HepG2 (cell line): ENCODE measurements at regions not wholly inside any gene's neighbourhood (a gene's known extent, or its start where the extent isn't known, plus 50 kb on each side); places are given as distances from the start of the nearest gene placed in this dataset.

ENCODE experiments used
- ATAC-seq: fragments of 200-7000 bp; cut with Tn5 transposase; 3 replicates; pipeline ENCODE4 v1.9.1; 2020; ENCODE audit warnings: mild to moderate bottlenecking, moderate library complexity
- BruUV-seq: library from RNA; stranded (reverse); fragments of 400-500 nt; replicated peaks from 2 replicates; lab custom pipeline; 2021; lab: Mats Ljungman, UMichigan
- CTCF ChIA-PET: fragments of 300-600 bp; formaldehyde crosslinking; extraction: SDS; loops from one replicate; lab custom pipeline; 2021; ENCODE audit warnings: low total read pairs, inconsistent platforms, low intra/inter-chr PET ratio; lab: Yijun Ruan, JAX
- POLR2A ChIA-PET: fragments of 350-600 bp; sonication (Branson Sonifier 250); formaldehyde crosslinking; loops from one replicate; lab custom pipeline; 2020; ENCODE audit warnings: antibody characterized with exemption, inconsistent platforms; lab: Yijun Ruan, JAX
- DNase-seq: peaks from one replicate; pipeline ENCODE4 v3.0.0-alpha.2; 2015; ENCODE audit warnings: low spot score
- FAIRE-seq: peaks from 3 replicates; lab custom pipeline; 2011; peaks lifted over from hg19 to GRCh38; lab: Jason Lieb, UNC
- H2AFZ ChIP-seq: one replicate; pipeline ENCODE4 v1.6.1; 2011; ENCODE audit warnings: low read length, inconsistent platforms
- H3K27ac ChIP-seq: fragments of 300-600 bp; 3 replicates; pipeline ENCODE4 v1.8.0; 2011; ENCODE audit warnings: mixed run types, mild to moderate bottlenecking, mixed read lengths, low read length, inconsistent platforms; ENCODE audit not compliant: insufficient read depth; ENCODE audit errors: extremely low read length
- H3K27me3 ChIP-seq, 2 experiments: fragments of 200-600 bp in 1 of 2; 2 replicates in 1 of 2; 3 replicates in 1 of 2; pipeline versions ENCODE4 v1.6.0 to v1.8.0; 2011; ENCODE audit warnings: low read length in 2 of 2, mild to moderate bottlenecking in 2 of 2, moderate library complexity in 2 of 2, inconsistent platforms in 1 of 2; ENCODE audit not compliant: insufficient read depth in 2 of 2, control insufficient read depth in 1 of 2
- H3K36me3 ChIP-seq, 2 experiments: fragments of 200-600 bp in 1 of 2; replicated peaks in 1 of 2; 2 replicates in 1 of 2; 3 replicates in 1 of 2; pipeline versions ENCODE4 v1.5.1 to v1.8.0; 2011; ENCODE audit warnings: low read length in 2 of 2, inconsistent platforms in 1 of 2; ENCODE audit not compliant: insufficient read depth in 2 of 2, control insufficient read depth in 1 of 2
- H3K4me1 ChIP-seq: 2 replicates; pipeline ENCODE4 v1.5.1; 2012; ENCODE audit warnings: low read length, inconsistent platforms; ENCODE audit not compliant: insufficient read depth
- H3K4me2 ChIP-seq: 2 replicates; pipeline ENCODE4 v1.6.0; 2011; ENCODE audit warnings: low read depth, low read length, inconsistent platforms
- H3K4me3 ChIP-seq, 3 experiments: fragments of 200-600 bp in 1 of 3; sonication (generic), shearing (Covaris generic) in 1 of 3; replicated peaks in 1 of 3; 2 replicates each; pipeline ENCODE4 v1.5.1; 2011 to 2016; ENCODE audit warnings: low read length in 3 of 3, inconsistent platforms in 2 of 3, low read depth in 2 of 3, mild to moderate bottlenecking in 2 of 3, control low read depth in 1 of 3, mixed read lengths in 1 of 3; ENCODE audit not compliant: insufficient read depth in 1 of 3
- H3K79me2 ChIP-seq: one replicate; pipeline ENCODE4 v1.6.1; 2011; ENCODE audit warnings: low read length, inconsistent platforms; ENCODE audit not compliant: insufficient read depth
- H3K9ac ChIP-seq: 2 replicates; pipeline ENCODE4 v1.6.0; 2011; ENCODE audit warnings: mild to moderate bottlenecking, low read depth, low read length, inconsistent platforms; ENCODE audit not compliant: insufficient read depth
- H3K9me3 ChIP-seq: 2 replicates; pipeline ENCODE4 v1.5.1; 2012; ENCODE audit warnings: mild to moderate bottlenecking, low read length
- H4K20me1 ChIP-seq: 2 replicates; pipeline ENCODE4 v1.6.0; 2011; ENCODE audit warnings: inconsistent platforms, mild to moderate bottlenecking, low read length, moderate library complexity; ENCODE audit not compliant: insufficient read depth
- BATF2 ChIP-seq: sonication (generic); formaldehyde crosslinking; IDR thresholded peaks from 2 replicates; pipeline ENCODE4 v1.8.0; 2022; ENCODE audit warnings: mild to moderate bottlenecking, missing genetic modification reagents, moderate library complexity
- DR1 ChIP-seq: sonication (generic); formaldehyde crosslinking; IDR thresholded peaks from 2 replicates; pipeline ENCODE4 v1.8.0; 2021; ENCODE audit warnings: mild to moderate bottlenecking, missing genetic modification reagents, inconsistent platforms
- EED ChIP-seq: sonication (generic); formaldehyde crosslinking; IDR thresholded peaks from 2 replicates; pipeline ENCODE4 v1.5.0; 2020; ENCODE audit warnings: mild to moderate bottlenecking, missing genetic modification reagents
- GLI4 ChIP-seq: sonication (generic); formaldehyde crosslinking; IDR thresholded peaks from 2 replicates; pipeline ENCODE4 v1.5.1; 2020; ENCODE audit warnings: missing genetic modification reagents, mild to moderate bottlenecking, moderate library complexity, borderline replicate concordance
- HBP1 ChIP-seq: IDR thresholded peaks from 2 replicates; pipeline ENCODE4 v1.6.1; 2016; ENCODE audit warnings: low read depth, control low read depth
- PAF1 ChIP-seq: IDR thresholded peaks from 2 replicates; pipeline ENCODE4 v1.6.1; 2016; ENCODE audit warnings: missing genetic modification reagents, missing compliant biosample characterization
- PPARG ChIP-seq: conservative IDR thresholded peaks from 2 replicates; pipeline ENCODE4 v1.6.1; 2016; ENCODE audit warnings: missing biosample characterization, missing genetic modification reagents
- REST ChIP-seq, 2 experiments: IDR thresholded peaks; 2 replicates each; pipeline ENCODE4 v1.6.1; 2011 to 2012; ENCODE audit warnings: low read length in 2 of 2, borderline replicate concordance in 1 of 2, low read depth in 1 of 2, mild to moderate bottlenecking in 1 of 2, moderate library complexity in 1 of 2
- RXRA ChIP-seq: sonication (generic); formaldehyde crosslinking; IDR thresholded peaks from 2 replicates; pipeline ENCODE4 v1.5.1; 2020; ENCODE audit warnings: missing genetic modification reagents
- SKIL ChIP-seq: sonication (generic); formaldehyde crosslinking; IDR thresholded peaks from 2 replicates; pipeline ENCODE4 v1.8.0; 2022; ENCODE audit warnings: missing genetic modification reagents, mild to moderate bottlenecking, moderate library complexity, borderline replicate concordance
- SOX6 ChIP-seq, 2 experiments: fragments of 450-650 bp in 1 of 2; sonication (generic) in 1 of 2; formaldehyde crosslinking in 1 of 2; IDR thresholded peaks; 2 replicates each; pipeline versions ENCODE4 v1.4.0 to v1.6.1; 2017 to 2020; ENCODE audit warnings: antibody characterized with exemption in 1 of 2, mild to moderate bottlenecking in 1 of 2, missing genetic modification reagents in 1 of 2
- ZBTB33 ChIP-seq: sonication (generic); formaldehyde crosslinking; IDR thresholded peaks from 2 replicates; pipeline ENCODE4 v1.4.0; 2020; ENCODE audit warnings: missing genetic modification reagents
- ZNF207 ChIP-seq: fragments of 450-650 bp; IDR thresholded peaks from 2 replicates; pipeline ENCODE4 v1.6.1; 2016; ENCODE audit warnings: antibody characterized with exemption, borderline replicate concordance
- ZNF550 ChIP-seq: sonication (generic); formaldehyde crosslinking; IDR thresholded peaks from 2 replicates; pipeline ENCODE4 v1.4.0; 2020; ENCODE audit warnings: mild to moderate bottlenecking, missing genetic modification reagents, borderline replicate concordance
- ZNF878 ChIP-seq: sonication (generic); formaldehyde crosslinking; IDR thresholded peaks from 2 replicates; pipeline ENCODE4 v1.8.1; 2023; ENCODE audit warnings: mild to moderate bottlenecking, missing genetic modification reagents, moderate library complexity
- WGBS: methylation state at CpG from one replicate; pipeline ENCODE4 v1.1.6; 2017; ENCODE audit warnings: low lambda C conversion rate; 5-methylcytosine and 5-hydroxymethylcytosine counted together
- in situ Hi-C: cut with HindIII; loops from 2 replicates; pipeline ENCODE4 v1.10.0; 2017; ENCODE audit warnings: low pct_unique_long_range_greater_than_20kb; ENCODE audit not compliant: extremely low pct_ligation_motif_present
- intact Hi-C: fragments of 100-400 bp; cut with micrococcal nuclease; formaldehyde crosslinking; loops from one replicate; pipeline ENCODE4 v1.10.0; 2022; ENCODE audit not compliant: unreplicated experiment

- BruUV-seq = no TSS peak
- Histone ChIP-seq H3K79me2 (no peaks in the 10 kb centered on the region), H4K20me1 (no peaks in the 10 kb centered on the region), H3K4me2 (no peak overlapping the region), H3K4me1 (no peaks in the 10 kb centered on the region), H3K9me3 (no peaks in the 10 kb centered on the region), H3K27me3 (peaks cover 2 to 18% of the 10 kb centered on the region in 2 experiments; a peak in 2 of 5 replicates), H2AFZ (no peak overlapping the region), H3K36me3 (no peaks in the 10 kb centered on the region), H3K27ac (no peak overlapping the region), H3K9ac (no peak overlapping the region), H3K4me3 (no peak overlapping the region)
- in situ Hi-C loops (no loop called here), intact Hi-C loops (no loop called here)
- POLR2A ChIA-PET = no interaction called here
- ATAC-seq = no peak
- no peak for FAIRE-seq
- CTCF ChIA-PET = no interaction called here
- DNase-seq = no peak
- 57% methylated on average over 8 of the region's 8 CpGs for WGBS
- TF ChIP-seq HBP1 (CRISPR knock-in tag) = no peak
- no peak for TF ChIP-seq PAF1 (CRISPR knock-in tag)
- no peak for TF ChIP-seq PPARG (CRISPR knock-in tag)
- TF ChIP-seq ZBTB33 (CRISPR knock-in tag) = no peak
- no peak for TF ChIP-seq EED
- no peak for TF ChIP-seq SKIL
- no peak for TF ChIP-seq ZNF550
- TF ChIP-seq SOX6 (IDR thresholded peaks at IDR 0.05) = no peak
- TF ChIP-seq SOX6 (CRISPR knock-in tag; IDR thresholded peaks at IDR 0.05) = no peak
- no peak for TF ChIP-seq REST (IDR thresholded peaks at IDR 0.05; ENCODE audit: borderline replicate concordance in 1 of 2, low read depth in 1 of 2, low read length in 2 of 2)
- no peak for TF ChIP-seq ZNF878 (CRISPR knock-in tag)
- no peak for TF ChIP-seq RXRA
- no peak for TF ChIP-seq GLI4
- no peak for TF ChIP-seq DR1 (CRISPR knock-in tag)
- no peak for TF ChIP-seq BATF2 (CRISPR knock-in tag)
- no peak for TF ChIP-seq ZNF207
Measured at GRCh38 chr5:179487145-179487544, 63.2 kb upstream of the RUFY1 start.
